Left ventricle myocardium inferior (tissue), 1 donor: ENCODE measurements at regions not wholly inside any gene's neighbourhood (a gene's known extent, or its start where the extent isn't known, plus 50 kb on each side); places are given as distances from the start of the nearest gene placed in this dataset.

Experiments used
- DNase-seq: peaks from one replicate; pipeline ENCODE4 v3.0.0-alpha.2; 2020
- H3K27ac ChIP-seq: fragments of 200-600 bp; replicated peaks from 2 replicates; pipeline ENCODE4 v1.8.0; 2021
- H3K27me3 ChIP-seq: fragments of 200-600 bp; 2 replicates; pipeline ENCODE4 v1.8.0; 2021; ENCODE audit warnings: low read depth
- H3K36me3 ChIP-seq: fragments of 200-600 bp; 2 replicates; pipeline ENCODE4 v1.8.0; 2021
- H3K4me1 ChIP-seq: fragments of 200-600 bp; 2 replicates; pipeline ENCODE4 v1.8.0; 2021
- H3K4me3 ChIP-seq: fragments of 200-600 bp; 2 replicates; pipeline ENCODE4 v1.8.0; 2021; ENCODE audit warnings: mild to moderate bottlenecking, moderate library complexity
- H3K9me3 ChIP-seq: fragments of 200-600 bp; replicated peaks from 2 replicates; pipeline ENCODE4 v1.8.0; 2021
- CTCF ChIP-seq: fragments of 200-600 bp; IDR thresholded peaks from 2 replicates; pipeline ENCODE4 v1.8.0; 2021; ENCODE audit warnings: antibody characterized with exemption, mild to moderate bottlenecking, borderline replicate concordance
- intact Hi-C: fragments of 100-400 bp; cut with micrococcal nuclease; formaldehyde crosslinking; loops from one replicate; pipeline ENCODE4 v1.11.0; 2022
- donor health status: DM: no; HTN: yes; CAD: no; lungs with severe emphysema.

GRCh38 chr3:59326246-59327024 is 276.6 kb upstream of the CFAP20DC start:
- Histone ChIP-seq H3K4me3 (no peak overlapping the region), H3K4me1 (no peaks in the 10 kb centered on the region), H3K36me3 (no peaks in the 10 kb centered on the region), H3K27me3 (no peaks in the 10 kb centered on the region), H3K9me3 (no peaks in the 10 kb centered on the region), H3K27ac (no peak overlapping the region)
- TF ChIP-seq CTCF, result peak; percentile 30
- intact Hi-C loops, result no loop called here
- no peak for DNase-seq

GRCh38 chr3:59321881-59322540 is 272.2 kb upstream of the CFAP20DC start:
- no peaks in the 10 kb centered on the region for H3K9me3 ChIP-seq

GRCh38 chr3:59320080-59320479 is 270.3 kb upstream of the CFAP20DC start:
- Histone ChIP-seq H3K4me3 (no peak overlapping the region), H3K27me3 (no peaks in the 10 kb centered on the region), H3K36me3 (no peaks in the 10 kb centered on the region), H3K9me3 (no peaks in the 10 kb centered on the region), H3K27ac (no peak overlapping the region), H3K4me1 (peaks cover 10% of the 10 kb centered on the region)
- no peak for TF ChIP-seq CTCF
- DNase-seq, result no peak
- intact Hi-C loops, result no loop called here

More at GRCh38 chr3:59321881-59322540, 272.2 kb upstream of the CFAP20DC start:
- no peak for DNase-seq
- no peaks in the 10 kb centered on the region for H3K36me3 ChIP-seq
- H3K27ac ChIP-seq, result no peak overlapping the region
- TF ChIP-seq CTCF, result no peak
- peaks cover 10% of the 10 kb centered on the region for H3K4me1 ChIP-seq
- no peaks in the 10 kb centered on the region for H3K27me3 ChIP-seq
- no peak overlapping the region for H3K4me3 ChIP-seq
- intact Hi-C loops, result no loop called here

- TF ChIP-seq CTCF, result no peak
- Histone ChIP-seq H3K27ac (no peak overlapping the region), H3K4me3 (no peak overlapping the region), H3K9me3 (no peaks in the 10 kb centered on the region), H3K36me3 (no peaks in the 10 kb centered on the region), H3K4me1 (peaks cover 10% of the 10 kb centered on the region), H3K27me3 (no peaks in the 10 kb centered on the region)
- no peak for DNase-seq
- intact Hi-C loops, result no loop called here
Observed at GRCh38 chr3:59319442-59319841, 269.6 kb upstream of the CFAP20DC start.

- Histone ChIP-seq H3K9me3 (no peaks in the 10 kb centered on the region), H3K36me3 (no peaks in the 10 kb centered on the region), H3K4me3 (no peak overlapping the region), H3K4me1 (peaks cover 10% of the 10 kb centered on the region), H3K27me3 (no peaks in the 10 kb centered on the region), H3K27ac (no peak overlapping the region)
- intact Hi-C loops, result no loop called here
- no peak for TF ChIP-seq CTCF
- DNase-seq, result no peak
Observed at GRCh38 chr3:59318881-59319280, 269.1 kb upstream of the CFAP20DC start.
